ENCODE measurements at regions not wholly inside any gene's neighbourhood (a gene's known extent, or its start where the extent isn't known, plus 50 kb on each side); places are given as distances from the start of the nearest gene placed in this dataset.

- H3K27me3 ChIP-seq (replicated peaks in 1 of 7) = no peaks in the 10 kb centered on the region
These were observed 505.2 kb downstream of the PLPP3 start for GRCh38 chr1:56074007-56074651.

GRCh38 chr1:56073614-56074006, 505.8 kb downstream of the PLPP3 start:
- DNase-seq = no peak
- intact Hi-C loops (cut with DNase I; ENCODE audit: low total_unique reads) = no loop called here
- no peaks in the 10 kb centered on the region for H3K4me1 ChIP-seq
- no peaks in the 10 kb centered on the region for H3K36me3 ChIP-seq
- no peak for TF ChIP-seq POLR2AphosphoS5 (IDR thresholded peaks at IDR 0.05)
- TF ChIP-seq POLR2A (IDR thresholded peaks at IDR 0.05) = no peak
- no peak for TF ChIP-seq CTCF (IDR thresholded peaks at IDR 0.05 in 8 of 11, conservative IDR thresholded peaks at IDR 0.05 in 3 of 11)
- WGBS, 5 donors = 77 to 93% (median 84%) methylated on average over 2 of the region's 2 CpGs
- no peak overlapping the region for H3K4me3 ChIP-seq
- H3K9me3 ChIP-seq = peaks cover 0 to 6% (median 0%) of the 10 kb centered on the region in 8 donors
- peak overlapping the region in 1 of 8 donors; percentile 18 for H3K27ac ChIP-seq
- no peaks in the 10 kb centered on the region for H3K27me3 ChIP-seq (replicated peaks in 1 of 7)

More at GRCh38 chr1:56074007-56074651, 505.2 kb downstream of the PLPP3 start:
- H3K4me3 ChIP-seq = no peak overlapping the region
- intact Hi-C loops (cut with DNase I; ENCODE audit: low total_unique reads) = no loop called here
- H3K4me1 ChIP-seq = no peaks in the 10 kb centered on the region
- DNase-seq = no peak
- H3K36me3 ChIP-seq = no peaks in the 10 kb centered on the region
- TF ChIP-seq CTCF (IDR thresholded peaks at IDR 0.05 in 8 of 11, conservative IDR thresholded peaks at IDR 0.05 in 3 of 11) = no peak
- TF ChIP-seq POLR2AphosphoS5 (IDR thresholded peaks at IDR 0.05) = peak in 1 of 3 donors; percentile 23
- peak overlapping the region in 1 of 8 donors; percentile 18 for H3K27ac ChIP-seq
- peaks cover 0 to 6% (median 0%) of the 10 kb centered on the region in 8 donors for H3K9me3 ChIP-seq
- WGBS, 5 donors = 62 to 77% (median 74%) methylated on average over 6 of the region's 6 CpGs

- no peak for DNase-seq
- Histone ChIP-seq H3K4me1 (no peaks in the 10 kb centered on the region), H3K27ac (peak overlapping the region in 1 of 8 donors; percentile 18), H3K4me3 (no peak overlapping the region), H3K27me3 (replicated peaks in 1 of 7) (no peaks in the 10 kb centered on the region), H3K36me3 (no peaks in the 10 kb centered on the region), H3K9me3 (peaks cover 0 to 6% (median 0%) of the 10 kb centered on the region in 8 donors)
- intact Hi-C loops (cut with DNase I; ENCODE audit: low total_unique reads) = no loop called here
- TF ChIP-seq POLR2A (IDR thresholded peaks at IDR 0.05) (no peak), CTCF (IDR thresholded peaks at IDR 0.05 in 8 of 11, conservative IDR thresholded peaks at IDR 0.05 in 3 of 11) (no peak), POLR2AphosphoS5 (IDR thresholded peaks at IDR 0.05) (no peak)
- WGBS, 5 donors = 45 to 61% (median 50%) methylated on average over 1 of the region's 1 CpG
These were observed 506.2 kb downstream of the PLPP3 start for GRCh38 chr1:56073206-56073605.

- Histone ChIP-seq H3K9me3 (peaks cover 0 to 6% (median 0%) of the 10 kb centered on the region in 8 donors), H3K27ac (no peak overlapping the region), H3K4me3 (no peak overlapping the region), H3K4me1 (no peaks in the 10 kb centered on the region), H3K36me3 (no peaks in the 10 kb centered on the region), H3K27me3 (replicated peaks in 1 of 7) (no peaks in the 10 kb centered on the region)
- intact Hi-C loops (cut with DNase I; ENCODE audit: low total_unique reads) = no loop called here
- WGBS, 5 donors = 83 to 100% (median 95%) methylated on average over 1 of the region's 1 CpG
- no peak for DNase-seq
- TF ChIP-seq POLR2A (IDR thresholded peaks at IDR 0.05) (no peak), CTCF (IDR thresholded peaks at IDR 0.05 in 8 of 11, conservative IDR thresholded peaks at IDR 0.05 in 3 of 11) (no peak), POLR2AphosphoS5 (IDR thresholded peaks at IDR 0.05) (no peak)
These were observed 507.1 kb downstream of the PLPP3 start for GRCh38 chr1:56072310-56072709.
